Fibroblast of gingiva (primary cell): ENCODE measurements at regions not wholly inside any gene's neighbourhood (a gene's known extent, or its start where the extent isn't known, plus 50 kb on each side); places are given as distances from the start of the nearest gene placed in this dataset.

Experiments used
- DNase-seq: peaks from one replicate; pipeline ENCODE4 v3.0.0-alpha.2; 2011; ENCODE audit warnings: low read depth

GRCh38 chr16:55380485-55380884 lies 56.5 kb downstream of the IRX6 start:
- no peak for DNase-seq

- DNase-seq = no peak
Observed at GRCh38 chr16:55384288-55385247, 60.6 kb downstream of the IRX6 start.

GRCh38 chr16:55385359-55385758 lies 61.4 kb downstream of the IRX6 start:
- DNase-seq = no peak

GRCh38 chr16:55386534-55387296 lies 62.7 kb downstream of the IRX6 start:
- no peak for DNase-seq

- no peak for DNase-seq
Observed at GRCh38 chr16:55388131-55388862, 64.3 kb downstream of the IRX6 start.

GRCh38 chr16:55389426-55390073 lies 65.5 kb downstream of the IRX6 start:
- DNase-seq = peak; percentile 11

- DNase-seq = no peak
Observed at GRCh38 chr16:55390630-55391237, 66.7 kb downstream of the IRX6 start.

GRCh38 chr16:55391760-55392375 lies 67.9 kb downstream of the IRX6 start:
- DNase-seq = no peak

- no peak for DNase-seq
Observed at GRCh38 chr16:55392701-55393100, 68.7 kb downstream of the IRX6 start.

- no peak for DNase-seq
Observed at GRCh38 chr16:55393991-55394390, 70.0 kb downstream of the IRX6 start.

GRCh38 chr16:55398762-55399161 lies 74.8 kb downstream of the IRX6 start:
- DNase-seq = no peak

- no peak for DNase-seq
Observed at GRCh38 chr16:55399911-55400310, 75.9 kb downstream of the IRX6 start.

- DNase-seq = no peak
Observed at GRCh38 chr16:55401046-55401445, 77.0 kb downstream of the IRX6 start.

GRCh38 chr16:55403464-55403863 lies 75.5 kb upstream of the MMP2 start:
- DNase-seq = no peak

GRCh38 chr16:55406651-55407050 lies 72.3 kb upstream of the MMP2 start:
- no peak for DNase-seq

- DNase-seq = no peak
Observed at GRCh38 chr16:55408661-55409060, 70.3 kb upstream of the MMP2 start.

GRCh38 chr16:55411231-55411630 lies 67.8 kb upstream of the MMP2 start:
- DNase-seq = no peak

- no peak for DNase-seq
Observed at GRCh38 chr16:55418586-55418985, 60.4 kb upstream of the MMP2 start.

- no peak for DNase-seq
Observed at GRCh38 chr16:55421226-55421625, 57.8 kb upstream of the MMP2 start.

- no peak for DNase-seq
Observed at GRCh38 chr16:55426865-55427484, 52.0 kb upstream of the MMP2 start.
